ENCODE measurements at regions not wholly inside any gene's neighbourhood (a gene's known extent, or its start where the extent isn't known, plus 50 kb on each side); places are given as distances from the start of the nearest gene placed in this dataset.

GRCh38 chr7:79547132-79547531, 93.7 kb upstream of the MAGI2 start:
- TF ChIP-seq ZFX (IDR thresholded peaks at IDR 0.05; ENCODE audit: borderline replicate concordance): no peak
- TF ChIP-seq CTCF (IDR thresholded peaks at IDR 0.05): no peak
- no peak overlapping the region for H3K27ac ChIP-seq

DNA sequence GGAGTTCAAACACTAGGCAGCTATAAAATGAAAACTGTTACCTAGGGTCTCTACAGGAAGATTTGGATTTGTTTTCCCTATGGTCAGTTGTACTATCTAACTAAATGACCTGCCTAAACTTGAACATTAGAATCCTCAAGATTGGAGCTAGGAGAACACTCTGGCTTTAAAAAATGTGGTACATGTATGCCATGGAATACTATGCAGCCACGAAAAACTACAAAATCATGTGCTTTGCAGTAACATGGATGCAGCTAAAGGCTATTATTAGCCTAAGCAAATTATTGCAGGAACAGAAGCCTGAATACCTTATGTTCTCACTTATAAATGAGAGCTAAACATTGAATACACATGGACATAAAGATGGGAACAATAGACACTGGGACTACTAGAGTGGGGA, 87.1 kb upstream of the MAGI2 start:
- TF ChIP-seq CTCF (IDR thresholded peaks at IDR 0.05) (no peak), ZFX (IDR thresholded peaks at IDR 0.05; ENCODE audit: borderline replicate concordance) (no peak)
- no peak overlapping the region for H3K27ac ChIP-seq

DNA sequence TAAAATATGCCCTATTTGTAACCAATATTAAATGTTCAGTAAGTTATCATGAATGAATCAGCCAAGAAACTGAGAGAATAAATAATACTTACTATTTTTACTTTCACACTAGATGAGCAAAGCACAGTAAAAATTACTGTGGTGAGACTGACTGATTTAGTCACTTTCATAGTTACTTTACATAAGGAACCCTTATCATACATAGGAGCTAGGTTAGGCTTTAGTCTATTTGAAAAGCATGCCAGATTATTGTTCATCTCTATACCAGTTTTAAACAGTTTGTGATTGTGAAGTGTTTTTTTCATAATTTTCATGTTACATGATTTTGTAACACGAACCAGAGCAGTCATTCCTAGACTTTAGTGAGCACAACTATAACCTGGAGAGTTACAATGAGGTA, 80.7 kb upstream of the MAGI2 start:
- H3K27ac ChIP-seq: no peak overlapping the region
- TF ChIP-seq ZFX (IDR thresholded peaks at IDR 0.05; ENCODE audit: borderline replicate concordance): no peak
- no peak for TF ChIP-seq CTCF (IDR thresholded peaks at IDR 0.05)

DNA sequence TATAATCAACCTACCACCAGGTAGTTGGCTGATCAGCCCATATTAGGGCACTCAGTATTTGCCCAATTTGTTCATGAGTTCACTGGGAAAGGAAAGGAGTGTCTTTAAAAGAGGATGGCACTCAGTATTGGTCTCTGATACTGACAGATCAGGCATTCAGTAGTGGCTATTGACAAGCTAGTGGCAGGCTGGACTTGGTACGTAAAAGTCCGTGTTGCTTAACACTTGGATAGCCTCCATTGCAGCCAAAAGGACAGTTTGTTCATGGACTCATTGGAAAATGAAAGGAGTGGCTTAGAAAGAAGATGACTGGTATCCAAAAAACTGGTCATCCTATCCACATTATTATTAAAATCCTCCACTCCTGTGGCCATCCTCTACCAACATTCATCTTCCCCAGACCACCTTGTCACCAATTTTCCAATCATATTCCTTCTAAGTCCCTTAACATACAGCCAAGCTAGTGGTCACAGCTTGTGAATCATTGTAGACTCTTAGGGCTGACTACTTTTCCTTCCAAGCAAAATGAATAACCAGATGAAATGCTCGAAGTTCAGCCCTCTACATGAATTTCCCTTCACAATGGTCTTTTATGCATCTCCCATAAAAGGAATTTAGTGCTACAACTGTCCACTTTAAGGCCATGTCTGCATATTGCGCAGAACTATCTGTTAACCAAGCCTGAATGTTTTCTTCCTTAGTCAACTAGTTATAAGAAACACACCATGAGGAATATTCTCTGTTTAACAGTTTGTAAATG, 78.6 kb upstream of the MAGI2 start:
- TF ChIP-seq CTCF (IDR thresholded peaks at IDR 0.05) (no peak), ZFX (IDR thresholded peaks at IDR 0.05; ENCODE audit: borderline replicate concordance) (no peak)
- no peak overlapping the region for H3K27ac ChIP-seq

DNA sequence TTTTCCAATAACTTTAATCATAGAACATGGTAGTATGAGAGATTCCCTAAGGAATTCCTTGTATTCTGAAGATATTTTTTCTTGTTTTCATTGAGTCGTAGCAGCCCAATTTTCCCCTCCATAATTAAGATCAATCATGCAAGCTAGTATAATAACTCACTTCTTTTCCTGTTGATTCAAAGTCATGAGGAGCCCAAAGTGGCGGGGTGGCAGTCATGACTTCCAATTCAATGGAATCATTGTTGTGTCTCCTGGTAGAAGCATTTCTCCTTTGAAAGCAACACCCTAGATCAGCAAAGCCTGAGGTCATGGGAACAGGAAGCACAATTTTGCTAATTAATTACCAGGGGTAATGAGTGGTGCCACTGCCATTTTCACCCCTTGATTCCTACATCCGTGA, 77.6 kb upstream of the MAGI2 start:
- TF ChIP-seq CTCF (IDR thresholded peaks at IDR 0.05) (no peak), ZFX (IDR thresholded peaks at IDR 0.05; ENCODE audit: borderline replicate concordance) (no peak)
- H3K27ac ChIP-seq: no peak overlapping the region

GRCh38 chr7:79529881-79530235, 76.4 kb upstream of the MAGI2 start:
- no peak overlapping the region for H3K27ac ChIP-seq
- TF ChIP-seq CTCF (IDR thresholded peaks at IDR 0.05): no peak
- no peak for TF ChIP-seq ZFX (IDR thresholded peaks at IDR 0.05; ENCODE audit: borderline replicate concordance)

GRCh38 chr7:79529214-79529880, 75.9 kb upstream of the MAGI2 start:
- TF ChIP-seq ZFX (IDR thresholded peaks at IDR 0.05; ENCODE audit: borderline replicate concordance): no peak
- no peak for TF ChIP-seq CTCF (IDR thresholded peaks at IDR 0.05)

More at GRCh38 chr7:79529214-79529880, 75.9 kb upstream of the MAGI2 start:
- no peak overlapping the region for H3K27ac ChIP-seq
